Thyroid gland (tissue), 4 donors: ENCODE measurements at regions not wholly inside any gene's neighbourhood (a gene's known extent, or its start where the extent isn't known, plus 50 kb on each side); places are given as distances from the start of the nearest gene placed in this dataset.

Source experiments
- DNase-seq, 2 donors: peaks; one replicate each; pipeline ENCODE4 v3.0.0-alpha.2; 2019
- H3K27ac ChIP-seq, 3 donors: fragments of 200-600 bp; sonication (generic); 1 replicate in 2 of 3; 2 replicates in 1 of 3; pipeline ENCODE4 v1.5.1; 2016 to 2019; ENCODE audit warnings: mild to moderate bottlenecking in 1 of 3, moderate library complexity in 1 of 3
- H3K27me3 ChIP-seq: fragments of 200-600 bp; sonication (generic); one replicate; pipeline ENCODE4 v1.5.1; 2019
- H3K36me3 ChIP-seq, 2 donors: fragments of 200-600 bp; sonication (generic); one replicate each; pipeline ENCODE4 v1.5.1; 2016 to 2019
- H3K4me1 ChIP-seq, 2 donors: fragments of 200-600 bp; sonication (generic); one replicate each; pipeline ENCODE4 v1.5.1; 2017 to 2019
- H3K4me3 ChIP-seq, 3 donors: fragments of 200-600 bp; sonication (generic); replicated peaks in 1 of 3; 1 replicate in 2 of 3; 2 replicates in 1 of 3; pipeline ENCODE4 v1.5.1; 2016; ENCODE audit warnings: mild to moderate bottlenecking in 1 of 3
- H3K9me3 ChIP-seq: fragments of 200-600 bp; sonication (generic); one replicate; pipeline ENCODE4 v1.5.1; 2017
- POLR2A ChIP-seq, 2 donors: fragments of 450-650 bp; IDR thresholded peaks; one replicate each; pipeline ENCODE4 v1.6.1; 2017; ENCODE audit warnings: antibody characterized with exemption in 2 of 2, mild to moderate bottlenecking in 2 of 2, moderate library complexity in 1 of 2
- WGBS, 2 donors: methylation state at CpG; one replicate each; pipeline ENCODE4 v1.1.5; 2017; 5-methylcytosine and 5-hydroxymethylcytosine counted together
- intact Hi-C: fragments of 100-400 bp; cut with DNase I; formaldehyde crosslinking; loops from one replicate; pipeline ENCODE4 v1.15.1; 2023
- TF ChIP-seq, protein P1 (sequence below), 6 experiments: fragments of 200-600 bp in 3 of 6; fragments of 450-650 bp in 3 of 6; sonication (generic) in 3 of 6; IDR thresholded peaks; one replicate each; pipeline ENCODE4 v1.5.1; 2016 to 2019; ENCODE audit warnings: antibody characterized with exemption in 6 of 6, mild to moderate bottlenecking in 2 of 6, inconsistent platforms in 1 of 6, moderate library complexity in 1 of 6

DNA sequence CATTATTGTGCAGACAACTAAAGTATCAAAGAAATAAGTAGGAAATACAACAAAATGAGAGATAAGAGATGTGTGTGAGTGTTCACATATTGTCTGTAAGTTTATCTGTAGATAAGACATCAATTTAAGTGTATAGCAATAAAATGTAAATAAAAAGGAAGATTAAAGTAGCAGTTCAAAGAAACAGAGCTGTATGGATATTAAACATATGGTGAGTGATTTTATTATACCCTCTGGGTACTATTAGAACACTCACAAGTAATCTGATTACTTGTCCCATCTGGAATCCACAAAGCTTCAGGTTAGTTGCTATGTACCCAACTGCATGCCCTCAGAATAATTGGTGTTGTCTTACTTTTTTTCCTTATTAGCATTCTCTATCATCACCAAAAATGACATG is 747.9 kb upstream of the ADGRL3 start:
- no peak for TF ChIP-seq POLR2A (IDR thresholded peaks at IDR 0.05)
- TF ChIP-seq, protein P1, sequence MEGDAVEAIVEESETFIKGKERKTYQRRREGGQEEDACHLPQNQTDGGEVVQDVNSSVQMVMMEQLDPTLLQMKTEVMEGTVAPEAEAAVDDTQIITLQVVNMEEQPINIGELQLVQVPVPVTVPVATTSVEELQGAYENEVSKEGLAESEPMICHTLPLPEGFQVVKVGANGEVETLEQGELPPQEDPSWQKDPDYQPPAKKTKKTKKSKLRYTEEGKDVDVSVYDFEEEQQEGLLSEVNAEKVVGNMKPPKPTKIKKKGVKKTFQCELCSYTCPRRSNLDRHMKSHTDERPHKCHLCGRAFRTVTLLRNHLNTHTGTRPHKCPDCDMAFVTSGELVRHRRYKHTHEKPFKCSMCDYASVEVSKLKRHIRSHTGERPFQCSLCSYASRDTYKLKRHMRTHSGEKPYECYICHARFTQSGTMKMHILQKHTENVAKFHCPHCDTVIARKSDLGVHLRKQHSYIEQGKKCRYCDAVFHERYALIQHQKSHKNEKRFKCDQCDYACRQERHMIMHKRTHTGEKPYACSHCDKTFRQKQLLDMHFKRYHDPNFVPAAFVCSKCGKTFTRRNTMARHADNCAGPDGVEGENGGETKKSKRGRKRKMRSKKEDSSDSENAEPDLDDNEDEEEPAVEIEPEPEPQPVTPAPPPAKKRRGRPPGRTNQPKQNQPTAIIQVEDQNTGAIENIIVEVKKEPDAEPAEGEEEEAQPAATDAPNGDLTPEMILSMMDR (IDR thresholded peaks at IDR 0.05) = no peak
- H3K36me3 ChIP-seq = no peaks in the 10 kb centered on the region
- no peak overlapping the region for H3K4me3 ChIP-seq
- intact Hi-C loops = no loop called here
- no peaks in the 10 kb centered on the region for H3K27me3 ChIP-seq
- DNase-seq = no peak
- no peak overlapping the region for H3K27ac ChIP-seq
- H3K4me1 ChIP-seq = no peaks in the 10 kb centered on the region
- no peaks in the 10 kb centered on the region for H3K9me3 ChIP-seq

DNA sequence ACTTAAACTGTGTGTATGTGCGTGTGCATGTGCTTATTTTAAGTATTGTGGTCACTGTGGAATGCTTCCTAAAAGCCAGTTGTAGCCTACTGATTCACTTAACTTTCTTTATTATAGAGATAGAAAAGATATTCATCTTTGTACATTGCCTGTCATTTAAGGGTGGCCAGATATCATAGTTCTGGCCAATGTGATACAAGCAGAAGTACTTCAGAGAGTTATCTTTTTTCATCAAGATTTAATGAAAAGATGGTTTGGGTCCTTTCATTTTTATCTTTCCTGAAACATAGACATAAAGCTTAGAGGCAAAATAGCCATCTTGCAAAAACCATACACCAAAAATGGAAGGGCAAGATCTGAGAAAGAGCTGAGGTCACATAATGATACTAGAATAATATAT is 744.7 kb upstream of the ADGRL3 start:
- no peak overlapping the region for H3K4me3 ChIP-seq
- no peak overlapping the region for H3K27ac ChIP-seq
- H3K36me3 ChIP-seq = no peaks in the 10 kb centered on the region
- TF ChIP-seq, protein P1 (IDR thresholded peaks at IDR 0.05) = no peak
- no peak for TF ChIP-seq POLR2A (IDR thresholded peaks at IDR 0.05)
- H3K4me1 ChIP-seq = no peaks in the 10 kb centered on the region
- H3K27me3 ChIP-seq = no peaks in the 10 kb centered on the region
- intact Hi-C loops = no loop called here
- DNase-seq = no peak
- 88% methylated on average over 1 of the region's 1 CpG for WGBS, 2 donors
- no peaks in the 10 kb centered on the region for H3K9me3 ChIP-seq

DNA sequence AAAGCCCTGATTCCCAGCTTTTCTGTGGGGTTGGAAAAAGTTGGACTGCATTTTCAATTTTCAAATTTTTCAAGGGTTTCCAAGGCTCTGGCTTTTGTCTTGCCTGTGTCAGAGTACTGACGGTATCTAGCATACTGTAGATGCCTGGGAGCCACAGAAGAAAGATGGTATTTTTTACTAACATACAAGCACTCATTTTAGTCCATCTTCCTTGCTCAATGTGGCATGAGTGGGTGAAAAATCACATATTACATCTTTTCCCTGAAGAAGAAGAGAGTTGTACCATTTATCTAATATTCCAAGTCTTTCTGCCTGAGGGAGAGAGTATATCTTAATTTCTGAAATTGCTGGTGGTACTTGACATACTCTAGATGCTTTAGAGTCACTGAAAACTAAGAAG is 738.6 kb upstream of the ADGRL3 start:
- TF ChIP-seq POLR2A (IDR thresholded peaks at IDR 0.05) = no peak
- TF ChIP-seq, protein P1 (IDR thresholded peaks at IDR 0.05) = no peak
- 67% methylated on average over 1 of the region's 1 CpG for WGBS, 2 donors
- Histone ChIP-seq H3K4me3 (no peak overlapping the region), H3K27ac (no peak overlapping the region), H3K27me3 (no peaks in the 10 kb centered on the region), H3K36me3 (no peaks in the 10 kb centered on the region), H3K9me3 (no peaks in the 10 kb centered on the region), H3K4me1 (no peaks in the 10 kb centered on the region)
- no peak for DNase-seq
- intact Hi-C loops = no loop called here

DNA sequence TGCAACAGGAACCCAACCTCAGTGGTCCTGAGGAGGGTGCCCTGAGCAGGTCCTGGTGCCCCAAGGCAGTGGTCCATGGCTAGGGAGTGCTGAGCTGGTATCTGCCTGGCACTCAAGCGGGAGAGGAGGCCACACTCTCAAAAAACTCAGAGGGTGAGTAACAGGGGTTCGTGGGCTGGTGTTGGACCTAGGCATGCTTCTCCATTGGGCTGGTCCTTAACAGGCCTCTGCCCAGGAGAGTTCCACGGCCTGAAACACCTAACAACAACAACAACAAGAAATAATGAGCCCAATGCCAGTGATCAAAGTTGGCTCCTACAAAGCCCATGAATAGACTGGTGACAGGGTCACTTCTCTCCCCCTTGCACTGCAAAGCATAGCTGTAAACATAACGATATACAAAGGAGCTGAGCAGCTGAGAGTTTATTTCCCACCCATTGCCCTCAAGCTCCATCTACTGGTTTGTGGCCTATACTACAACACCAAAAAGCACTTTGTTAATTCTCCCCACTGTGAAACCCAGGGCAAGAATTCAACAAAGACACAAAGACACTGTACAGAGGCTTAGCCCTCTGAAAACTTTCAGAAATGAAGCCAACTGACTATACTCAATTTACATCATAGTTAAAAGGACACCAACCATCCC is 736.1 kb upstream of the ADGRL3 start:
- 64 to 69% methylated on average over 3 to 4 of the region's 4 CpGs for WGBS, 2 donors
- Histone ChIP-seq H3K27ac (no peak overlapping the region), H3K36me3 (no peaks in the 10 kb centered on the region), H3K4me3 (no peak overlapping the region), H3K9me3 (no peaks in the 10 kb centered on the region), H3K4me1 (no peaks in the 10 kb centered on the region), H3K27me3 (no peaks in the 10 kb centered on the region)
- TF ChIP-seq POLR2A (IDR thresholded peaks at IDR 0.05) = no peak
- TF ChIP-seq, protein P1 (IDR thresholded peaks at IDR 0.05) = no peak
- intact Hi-C loops = no loop called here
- DNase-seq = no peak

DNA sequence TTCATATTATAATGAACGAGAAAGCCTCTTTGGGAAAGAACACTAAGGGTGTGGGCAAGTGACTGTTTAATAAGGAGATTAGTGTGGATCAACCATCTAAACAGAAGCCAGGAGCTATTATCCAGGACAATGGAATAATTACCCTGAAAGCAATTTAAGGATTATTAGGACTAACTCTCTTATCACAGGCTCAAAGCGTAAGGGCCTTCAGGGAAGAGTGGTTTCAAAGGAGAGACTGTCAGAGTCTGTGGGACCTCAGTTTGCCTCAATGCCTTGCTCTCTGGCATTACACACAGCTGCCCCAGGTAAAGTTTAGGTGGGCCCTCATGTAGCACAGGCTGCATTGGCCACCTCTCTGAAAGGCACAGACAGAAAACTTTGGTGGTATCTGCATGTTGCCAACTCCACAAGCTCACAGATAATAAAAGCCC is 717.2 kb upstream of the ADGRL3 start:
- DNase-seq = no peak
- H3K36me3 ChIP-seq = no peaks in the 10 kb centered on the region
- H3K27me3 ChIP-seq = no peaks in the 10 kb centered on the region
- WGBS, 2 donors = 35 to 43% methylated on average over 2 of the region's 2 CpGs
- H3K4me1 ChIP-seq = no peaks in the 10 kb centered on the region
- no peaks in the 10 kb centered on the region for H3K9me3 ChIP-seq
- TF ChIP-seq POLR2A (IDR thresholded peaks at IDR 0.05) = no peak
- TF ChIP-seq, protein P1 (IDR thresholded peaks at IDR 0.05) = no peak
- H3K27ac ChIP-seq = no peak overlapping the region
- intact Hi-C loops = no loop called here
- no peak overlapping the region for H3K4me3 ChIP-seq
